Panc1 (cell line): ENCODE measurements at regions not wholly inside any gene's neighbourhood (a gene's known extent, or its start where the extent isn't known, plus 50 kb on each side); places are given as distances from the start of the nearest gene placed in this dataset.

Source experiments
- POLR2AphosphoS5 ChIP-seq: IDR thresholded peaks from 2 replicates; pipeline ENCODE4 v1.6.1; 2012; ENCODE audit warnings: mild to moderate bottlenecking, low read depth, low read length, moderate library complexity
- SIN3A ChIP-seq: IDR thresholded peaks from 2 replicates; pipeline ENCODE4 v1.6.1; 2012; ENCODE audit warnings: low read depth, mild to moderate bottlenecking, low read length, moderate library complexity, borderline replicate concordance; ENCODE audit not compliant: insufficient read depth
- TF ChIP-seq, protein P1 (sequence below): fragments of 450-650 bp; IDR thresholded peaks from 2 replicates; pipeline ENCODE4 v1.5.1; 2017; ENCODE audit warnings: mild to moderate bottlenecking

- no peak for TF ChIP-seq SIN3A
- no peak for TF ChIP-seq POLR2AphosphoS5
- TF ChIP-seq, protein P1, sequence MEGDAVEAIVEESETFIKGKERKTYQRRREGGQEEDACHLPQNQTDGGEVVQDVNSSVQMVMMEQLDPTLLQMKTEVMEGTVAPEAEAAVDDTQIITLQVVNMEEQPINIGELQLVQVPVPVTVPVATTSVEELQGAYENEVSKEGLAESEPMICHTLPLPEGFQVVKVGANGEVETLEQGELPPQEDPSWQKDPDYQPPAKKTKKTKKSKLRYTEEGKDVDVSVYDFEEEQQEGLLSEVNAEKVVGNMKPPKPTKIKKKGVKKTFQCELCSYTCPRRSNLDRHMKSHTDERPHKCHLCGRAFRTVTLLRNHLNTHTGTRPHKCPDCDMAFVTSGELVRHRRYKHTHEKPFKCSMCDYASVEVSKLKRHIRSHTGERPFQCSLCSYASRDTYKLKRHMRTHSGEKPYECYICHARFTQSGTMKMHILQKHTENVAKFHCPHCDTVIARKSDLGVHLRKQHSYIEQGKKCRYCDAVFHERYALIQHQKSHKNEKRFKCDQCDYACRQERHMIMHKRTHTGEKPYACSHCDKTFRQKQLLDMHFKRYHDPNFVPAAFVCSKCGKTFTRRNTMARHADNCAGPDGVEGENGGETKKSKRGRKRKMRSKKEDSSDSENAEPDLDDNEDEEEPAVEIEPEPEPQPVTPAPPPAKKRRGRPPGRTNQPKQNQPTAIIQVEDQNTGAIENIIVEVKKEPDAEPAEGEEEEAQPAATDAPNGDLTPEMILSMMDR, result no peak
Measured at GRCh38 chr21:23811805-23812204, 1795.5 kb downstream of the MRPL39 start.
